K562 (cell line): ENCODE measurements at regions not wholly inside any gene's neighbourhood (a gene's known extent, or its start where the extent isn't known, plus 50 kb on each side); places are given as distances from the start of the nearest gene placed in this dataset.

Experiments
- CCNT2 ChIP-seq: IDR thresholded peaks from 2 replicates; pipeline ENCODE4 v1.6.1; 2011; ENCODE audit warnings: borderline replicate concordance, low read depth, mild to moderate bottlenecking, moderate library complexity, mixed read lengths, low read length; ENCODE audit not compliant: insufficient read length; ENCODE audit errors: extremely low read depth
- DPF2 ChIP-seq: fragments of 450-650 bp; IDR thresholded peaks from 2 replicates; pipeline ENCODE4 v1.6.1; 2016
- HIVEP1 ChIP-seq: fragments of 250-450 bp; sonication (Bioruptor Pico); IDR thresholded peaks from 2 replicates; pipeline ENCODE4 v1.4.0; 2020; ENCODE audit warnings: mild to moderate bottlenecking
- JUNB ChIP-seq: fragments of 450-650 bp; formaldehyde crosslinking; conservative IDR thresholded peaks from 2 replicates; pipeline ENCODE4 v1.4.0; 2020; ENCODE audit warnings: mild to moderate bottlenecking
- POLR3A ChIP-seq: IDR thresholded peaks from 2 replicates; pipeline ENCODE4 v1.6.1; 2011; ENCODE audit warnings: borderline replicate concordance, mild to moderate bottlenecking, moderate library complexity; ENCODE audit not compliant: insufficient read length, insufficient read depth; ENCODE audit errors: extremely low read depth
- RAD51 ChIP-seq: fragments of 450-650 bp; IDR thresholded peaks from 2 replicates; pipeline ENCODE4 v1.7.1; 2016; ENCODE audit warnings: low read depth, mild to moderate bottlenecking, borderline replicate concordance
- ZNF197 ChIP-seq: fragments of 200-800 bp; sonication (Bioruptor generic); IDR thresholded peaks from 2 replicates; pipeline ENCODE4 v1.6.1; 2016; ENCODE audit warnings: low read depth, missing genetic modification characterization, missing compliant biosample characterization
- ZNF24 ChIP-seq: fragments of 450-650 bp; IDR thresholded peaks from 2 replicates; pipeline ENCODE4 v1.6.1; 2016
- ZNF717 ChIP-seq: fragments of 250-450 bp; sonication (Bioruptor Pico); IDR thresholded peaks from 2 replicates; pipeline ENCODE4 v1.5.0; 2021
- ZSCAN29 ChIP-seq: fragments of 450-650 bp; IDR thresholded peaks from 2 replicates; pipeline ENCODE4 v1.6.1; 2017
- TF ChIP-seq, protein P1 (sequence below), 2 experiments: fragments of 450-650 bp; formaldehyde crosslinking in 1 of 2; IDR thresholded peaks; 2 replicates each; pipeline versions ENCODE4 v1.4.0 to v1.6.1; 2014 to 2020; ENCODE audit warnings: mild to moderate bottlenecking in 2 of 2, borderline replicate concordance in 1 of 2, low read depth in 1 of 2
- TF ChIP-seq, protein P2 (sequence below): fragments of 450-650 bp; IDR thresholded peaks from 2 replicates; pipeline ENCODE4 v1.6.1; 2017; ENCODE audit warnings: antibody characterized with exemption
- TF ChIP-seq, protein P3 (sequence below): sonication (generic); formaldehyde crosslinking; IDR thresholded peaks from 2 replicates; pipeline ENCODE4 v1.8.1; 2023; ENCODE audit warnings: mild to moderate bottlenecking, missing genetic modification reagents

GRCh38 chr2:9103663-9104277 lies 100.3 kb upstream of the MBOAT2 start:
- TF ChIP-seq DPF2 (no peak), ZNF717 (CRISPR knock-in tag) (no peak), CCNT2 (no peak), ZNF24 (no peak), HIVEP1 (CRISPR knock-in tag) (no peak), RAD51 (no peak), POLR3A (no peak), ZSCAN29 (no peak), ZNF197 (CRISPR knock-in tag) (no peak), JUNB (CRISPR knock-in tag) (no peak)
- TF ChIP-seq, protein P1, sequence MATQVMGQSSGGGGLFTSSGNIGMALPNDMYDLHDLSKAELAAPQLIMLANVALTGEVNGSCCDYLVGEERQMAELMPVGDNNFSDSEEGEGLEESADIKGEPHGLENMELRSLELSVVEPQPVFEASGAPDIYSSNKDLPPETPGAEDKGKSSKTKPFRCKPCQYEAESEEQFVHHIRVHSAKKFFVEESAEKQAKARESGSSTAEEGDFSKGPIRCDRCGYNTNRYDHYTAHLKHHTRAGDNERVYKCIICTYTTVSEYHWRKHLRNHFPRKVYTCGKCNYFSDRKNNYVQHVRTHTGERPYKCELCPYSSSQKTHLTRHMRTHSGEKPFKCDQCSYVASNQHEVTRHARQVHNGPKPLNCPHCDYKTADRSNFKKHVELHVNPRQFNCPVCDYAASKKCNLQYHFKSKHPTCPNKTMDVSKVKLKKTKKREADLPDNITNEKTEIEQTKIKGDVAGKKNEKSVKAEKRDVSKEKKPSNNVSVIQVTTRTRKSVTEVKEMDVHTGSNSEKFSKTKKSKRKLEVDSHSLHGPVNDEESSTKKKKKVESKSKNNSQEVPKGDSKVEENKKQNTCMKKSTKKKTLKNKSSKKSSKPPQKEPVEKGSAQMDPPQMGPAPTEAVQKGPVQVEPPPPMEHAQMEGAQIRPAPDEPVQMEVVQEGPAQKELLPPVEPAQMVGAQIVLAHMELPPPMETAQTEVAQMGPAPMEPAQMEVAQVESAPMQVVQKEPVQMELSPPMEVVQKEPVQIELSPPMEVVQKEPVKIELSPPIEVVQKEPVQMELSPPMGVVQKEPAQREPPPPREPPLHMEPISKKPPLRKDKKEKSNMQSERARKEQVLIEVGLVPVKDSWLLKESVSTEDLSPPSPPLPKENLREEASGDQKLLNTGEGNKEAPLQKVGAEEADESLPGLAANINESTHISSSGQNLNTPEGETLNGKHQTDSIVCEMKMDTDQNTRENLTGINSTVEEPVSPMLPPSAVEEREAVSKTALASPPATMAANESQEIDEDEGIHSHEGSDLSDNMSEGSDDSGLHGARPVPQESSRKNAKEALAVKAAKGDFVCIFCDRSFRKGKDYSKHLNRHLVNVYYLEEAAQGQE (IDR thresholded peaks at IDR 0.05; ENCODE audit: borderline replicate concordance): no peak
- TF ChIP-seq, protein P1 (CRISPR knock-in tag; IDR thresholded peaks at IDR 0.05; ENCODE audit: low read depth): no peak
- TF ChIP-seq, protein P2, sequence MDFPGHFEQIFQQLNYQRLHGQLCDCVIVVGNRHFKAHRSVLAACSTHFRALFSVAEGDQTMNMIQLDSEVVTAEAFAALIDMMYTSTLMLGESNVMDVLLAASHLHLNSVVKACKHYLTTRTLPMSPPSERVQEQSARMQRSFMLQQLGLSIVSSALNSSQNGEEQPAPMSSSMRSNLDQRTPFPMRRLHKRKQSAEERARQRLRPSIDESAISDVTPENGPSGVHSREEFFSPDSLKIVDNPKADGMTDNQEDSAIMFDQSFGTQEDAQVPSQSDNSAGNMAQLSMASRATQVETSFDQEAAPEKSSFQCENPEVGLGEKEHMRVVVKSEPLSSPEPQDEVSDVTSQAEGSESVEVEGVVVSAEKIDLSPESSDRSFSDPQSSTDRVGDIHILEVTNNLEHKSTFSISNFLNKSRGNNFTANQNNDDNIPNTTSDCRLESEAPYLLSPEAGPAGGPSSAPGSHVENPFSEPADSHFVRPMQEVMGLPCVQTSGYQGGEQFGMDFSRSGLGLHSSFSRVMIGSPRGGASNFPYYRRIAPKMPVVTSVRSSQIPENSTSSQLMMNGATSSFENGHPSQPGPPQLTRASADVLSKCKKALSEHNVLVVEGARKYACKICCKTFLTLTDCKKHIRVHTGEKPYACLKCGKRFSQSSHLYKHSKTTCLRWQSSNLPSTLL: no peak
- TF ChIP-seq, protein P3, sequence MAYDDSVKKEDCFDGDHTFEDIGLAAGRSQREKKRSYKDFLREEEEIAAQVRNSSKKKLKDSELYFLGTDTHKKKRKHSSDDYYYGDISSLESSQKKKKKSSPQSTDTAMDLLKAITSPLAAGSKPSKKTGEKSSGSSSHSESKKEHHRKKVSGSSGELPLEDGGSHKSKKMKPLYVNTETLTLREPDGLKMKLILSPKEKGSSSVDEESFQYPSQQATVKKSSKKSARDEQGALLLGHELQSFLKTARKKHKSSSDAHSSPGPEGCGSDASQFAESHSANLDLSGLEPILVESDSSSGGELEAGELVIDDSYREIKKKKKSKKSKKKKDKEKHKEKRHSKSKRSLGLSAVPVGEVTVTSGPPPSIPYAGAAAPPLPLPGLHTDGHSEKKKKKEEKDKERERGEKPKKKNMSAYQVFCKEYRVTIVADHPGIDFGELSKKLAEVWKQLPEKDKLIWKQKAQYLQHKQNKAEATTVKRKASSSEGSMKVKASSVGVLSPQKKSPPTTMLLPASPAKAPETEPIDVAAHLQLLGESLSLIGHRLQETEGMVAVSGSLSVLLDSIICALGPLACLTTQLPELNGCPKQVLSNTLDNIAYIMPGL (CRISPR knock-in tag): no peak
